ENCODE measurements at regions not wholly inside any gene's neighbourhood (a gene's known extent, or its start where the extent isn't known, plus 50 kb on each side); places are given as distances from the start of the nearest gene placed in this dataset.

DNA sequence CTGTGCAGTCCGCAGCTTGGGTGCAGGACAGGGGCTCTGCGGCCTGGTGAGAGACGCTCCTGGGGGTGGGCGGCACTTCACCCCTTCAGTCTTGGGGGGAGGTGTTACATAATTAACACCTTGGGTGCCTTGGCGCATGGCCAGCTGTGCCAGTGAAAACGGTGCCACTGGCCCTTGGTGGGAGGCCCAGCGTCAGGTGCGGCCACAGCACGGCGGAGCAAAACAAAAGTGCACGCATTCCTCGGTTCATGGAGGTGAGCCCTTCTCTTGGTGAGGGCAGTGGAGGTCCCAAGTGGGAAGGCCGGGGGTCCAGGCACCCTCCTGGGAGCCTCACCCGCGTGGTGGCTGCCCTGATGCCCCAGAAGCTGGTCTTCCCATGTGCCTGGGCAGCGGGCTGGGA lies 89.8 kb downstream of the ENGASE start:
- TF ChIP-seq CTCF (CRISPR knock-in tag; IDR thresholded peaks at IDR 0.05): no peak
- no peak for TF ChIP-seq HNRNPLL (IDR thresholded peaks at IDR 0.05; ENCODE audit: low read depth, low read length, poor library complexity, severe bottlenecking)
- TF ChIP-seq MAFK (conservative IDR thresholded peaks at IDR 0.05 in 1 of 2, IDR thresholded peaks at IDR 0.05 in 1 of 2; ENCODE audit: low read length in 2 of 2): no peak
- TF ChIP-seq KDM1A (CRISPR knock-in tag; IDR thresholded peaks at IDR 0.05): no peak
- TF ChIP-seq SP2 (CRISPR knock-in tag; IDR thresholded peaks at IDR 0.05): no peak
- no peak for TF ChIP-seq JUND (CRISPR knock-in tag; IDR thresholded peaks at IDR 0.05)

All from HepG2 (cell line).